H1 (cell line): ENCODE measurements at regions not wholly inside any gene's neighbourhood (a gene's known extent, or its start where the extent isn't known, plus 50 kb on each side); places are given as distances from the start of the nearest gene placed in this dataset.

Experiments used
- CTCF ChIA-PET: fragments of 300-600 bp; sonication (Branson Sonifier 250); formaldehyde crosslinking; loops from one replicate; lab custom pipeline; 2021; ENCODE audit not compliant: partially characterized antibody; lab: Charles Lee
- POLR2A ChIA-PET: fragments of 300-600 bp; sonication (Branson Sonifier 250); formaldehyde crosslinking; loops from one replicate; lab custom pipeline; 2021; ENCODE audit warnings: inconsistent platforms; ENCODE audit not compliant: partially characterized antibody; lab: Charles Lee
- DNase-seq, 2 experiments: peaks; one replicate each; pipeline versions ENCODE4 v3.0.0 to v3.0.0-alpha.2; 2010 to 2022; ENCODE audit warnings: low spot score in 2 of 2, low read depth in 1 of 2, mixed read lengths in 1 of 2
- FAIRE-seq: peaks from 2 replicates; lab custom pipeline; 2011; peaks lifted over from hg19 to GRCh38; lab: Jason Lieb, UNC
- H2AFZ ChIP-seq: 2 replicates; pipeline ENCODE4 v1.8.1; 2012; ENCODE audit warnings: low read length, inconsistent platforms
- H2AK5ac ChIP-seq: 2 replicates; pipeline ENCODE4 v1.6.1; 2013; ENCODE audit warnings: low read depth, low read length
- H2BK120ac ChIP-seq: replicated peaks from 2 replicates; pipeline ENCODE3; 2013; ENCODE audit warnings: low read depth, low read length, inconsistent platforms
- H2BK12ac ChIP-seq: 2 replicates; pipeline ENCODE4 v1.6.1; 2013; ENCODE audit warnings: low read depth, low read length
- H2BK15ac ChIP-seq: 2 replicates; pipeline ENCODE4 v1.6.1; 2013; ENCODE audit warnings: low read length
- H2BK20ac ChIP-seq: 2 replicates; pipeline ENCODE4 v1.6.1; 2013; ENCODE audit warnings: low read length
- H2BK5ac ChIP-seq: 2 replicates; pipeline ENCODE4 v1.6.1; 2013; ENCODE audit warnings: low read depth, low read length
- H3K14ac ChIP-seq: 2 replicates; pipeline ENCODE4 v1.6.1; 2013; ENCODE audit warnings: inconsistent platforms; ENCODE audit not compliant: insufficient read length
- H3K18ac ChIP-seq: 2 replicates; pipeline ENCODE4 v1.6.1; 2013; ENCODE audit warnings: low read length; ENCODE audit errors: extremely low read depth
- H3K23ac ChIP-seq: 2 replicates; pipeline ENCODE4 v1.6.1; 2013; ENCODE audit warnings: inconsistent platforms; ENCODE audit not compliant: insufficient read length
- H3K23me2 ChIP-seq: 2 replicates; pipeline ENCODE4 v1.6.1; 2013; ENCODE audit warnings: low read depth, low read length
- H3K27ac ChIP-seq: 2 replicates; pipeline ENCODE4 v1.6.1; 2011; ENCODE audit warnings: low read depth, low read length, inconsistent platforms
- H3K27me3 ChIP-seq, 4 experiments: replicated peaks in 1 of 4; 1 replicate in 1 of 4; 2 replicates in 3 of 4; pipeline versions ENCODE4 v1.6.1 to v1.8.1; 2011 to 2013; ENCODE audit warnings: low read length in 3 of 4, mild to moderate bottlenecking in 3 of 4, inconsistent platforms in 2 of 4, mixed read lengths in 2 of 4, moderate library complexity in 1 of 4; ENCODE audit not compliant: control insufficient read depth in 3 of 4, insufficient read depth in 3 of 4; ENCODE audit errors: extremely low read depth in 1 of 4
- H3K36me3 ChIP-seq, 4 experiments: 2 replicates each; pipeline versions ENCODE4 v1.6.1 to v1.8.1; 2011 to 2013; ENCODE audit warnings: mild to moderate bottlenecking in 4 of 4, low read length in 3 of 4, moderate library complexity in 2 of 4, control low read depth in 1 of 4, inconsistent platforms in 1 of 4; ENCODE audit not compliant: insufficient read depth in 4 of 4, control insufficient read depth in 2 of 4
- H3K4ac ChIP-seq: replicated peaks from 2 replicates; pipeline ENCODE3; 2013; ENCODE audit warnings: low read length, low read depth, mixed read lengths, inconsistent platforms; ENCODE audit not compliant: insufficient read length
- H3K4me1 ChIP-seq, 4 experiments: replicated peaks in 1 of 4; 1 replicate in 1 of 4; 2 replicates in 3 of 4; pipeline versions ENCODE4 v1.6.1 to v1.8.1; 2011 to 2013; ENCODE audit warnings: low read length in 3 of 4, inconsistent platforms in 2 of 4, mixed read lengths in 1 of 4; ENCODE audit not compliant: insufficient read depth in 4 of 4, control insufficient read depth in 3 of 4
- H3K4me2 ChIP-seq, 2 experiments: 2 replicates each; pipeline versions ENCODE4 v1.6.1 to v1.8.1; 2011 to 2013; ENCODE audit warnings: low read depth in 2 of 2, low read length in 2 of 2, control low read depth in 1 of 2, inconsistent platforms in 1 of 2, mild to moderate bottlenecking in 1 of 2; ENCODE audit not compliant: insufficient read depth in 1 of 2
- H3K4me3 ChIP-seq, 4 experiments: fragments of 200-600, 300-600 bp in 1 of 4; sonication (generic), shearing (Covaris generic), sonication (Bioruptor Twin) in 1 of 4; 2 replicates each; pipeline versions ENCODE4 v1.5.1 to v1.8.1; 2011 to 2016; ENCODE audit warnings: low read length in 4 of 4, low read depth in 3 of 4, control low read depth in 2 of 4, inconsistent platforms in 2 of 4, mild to moderate bottlenecking in 2 of 4, mixed read lengths in 1 of 4, moderate library complexity in 1 of 4; ENCODE audit not compliant: insufficient read depth in 2 of 4; ENCODE audit errors: extremely low read depth in 1 of 4
- H3K56ac ChIP-seq: replicated peaks from 2 replicates; pipeline ENCODE3; 2013; ENCODE audit warnings: low read depth, mild to moderate bottlenecking, mixed read lengths, low read length, inconsistent platforms; ENCODE audit not compliant: insufficient read length
- H3K79me1 ChIP-seq: 2 replicates; pipeline ENCODE4 v1.6.1; 2013; ENCODE audit warnings: low read depth, low read length, control low read depth
- H3K79me2 ChIP-seq, 2 experiments: 2 replicates each; pipeline versions ENCODE4 v1.6.1 to v1.8.1; 2012 to 2013; ENCODE audit warnings: low read length in 2 of 2, mild to moderate bottlenecking in 2 of 2, inconsistent platforms in 1 of 2; ENCODE audit not compliant: insufficient read depth in 2 of 2, control insufficient read depth in 1 of 2
- H3K9ac ChIP-seq, 4 experiments: replicated peaks in 1 of 4; 1 replicate in 1 of 4; 2 replicates in 3 of 4; pipeline versions ENCODE4 v1.6.1 to v1.8.1; 2011 to 2013; ENCODE audit warnings: low read depth in 3 of 4, low read length in 3 of 4, control low read depth in 2 of 4, mild to moderate bottlenecking in 2 of 4, moderate library complexity in 2 of 4, inconsistent platforms in 1 of 4; ENCODE audit errors: extremely low read depth in 1 of 4
- H3K9me3 ChIP-seq, 2 experiments: 2 replicates each; pipeline versions ENCODE4 v1.6.1 to v1.8.1; 2012 to 2013; ENCODE audit warnings: mild to moderate bottlenecking in 2 of 2, moderate library complexity in 2 of 2, control low read depth in 1 of 2, inconsistent platforms in 1 of 2, low read depth in 1 of 2, low read length in 1 of 2, mixed read lengths in 1 of 2; ENCODE audit not compliant: insufficient read depth in 2 of 2
- H4K20me1 ChIP-seq, 2 experiments: replicated peaks in 1 of 2; 2 replicates each; pipeline versions ENCODE3 to v1.8.1; 2011 to 2013; ENCODE audit warnings: inconsistent platforms in 2 of 2, low read length in 2 of 2, mild to moderate bottlenecking in 1 of 2; ENCODE audit not compliant: insufficient read depth in 2 of 2, control insufficient read depth in 1 of 2
- H4K5ac ChIP-seq: 2 replicates; pipeline ENCODE4 v1.6.1; 2013; ENCODE audit warnings: low read length, low read depth, mixed read lengths, inconsistent platforms; ENCODE audit not compliant: insufficient read length
- H4K8ac ChIP-seq: 2 replicates; pipeline ENCODE4 v1.8.0; 2013; ENCODE audit warnings: mild to moderate bottlenecking, moderate library complexity, low read length, inconsistent platforms; ENCODE audit not compliant: insufficient read depth; ENCODE audit errors: extremely low read depth
- H4K91ac ChIP-seq: replicated peaks from 2 replicates; pipeline ENCODE3; 2013; ENCODE audit warnings: low read length, mixed read lengths, inconsistent platforms; ENCODE audit not compliant: insufficient read length
- CEBPB ChIP-seq: IDR thresholded peaks from 2 replicates; pipeline ENCODE4 v1.6.1; 2012; ENCODE audit warnings: low read depth, low read length
- CHD2 ChIP-seq: IDR thresholded peaks from 2 replicates; pipeline ENCODE4 v1.6.1; 2012; ENCODE audit warnings: low read length, improper control_type of control experiment
- E2F6 ChIP-seq: IDR thresholded peaks from 2 replicates; pipeline ENCODE4 v1.6.1; 2012; ENCODE audit warnings: inconsistent platforms
- FOSL1 ChIP-seq: IDR thresholded peaks from 2 replicates; pipeline ENCODE4 v1.6.1; 2011; ENCODE audit warnings: mild to moderate bottlenecking, low read depth, low read length, moderate library complexity; ENCODE audit not compliant: insufficient read depth
- JUN ChIP-seq: IDR thresholded peaks from 2 replicates; pipeline ENCODE4 v1.6.1; 2011; ENCODE audit warnings: low read depth, mild to moderate bottlenecking, improper control_type of control experiment, low read length
- JUND ChIP-seq: IDR thresholded peaks from 2 replicates; pipeline ENCODE4 v1.6.1; 2011; ENCODE audit warnings: mild to moderate bottlenecking, improper control_type of control experiment, low read length
- MAFK ChIP-seq: IDR thresholded peaks from 2 replicates; pipeline ENCODE4 v1.6.1; 2012; ENCODE audit warnings: low read depth, mild to moderate bottlenecking, improper control_type of control experiment, low read length
- NANOG ChIP-seq: IDR thresholded peaks from 2 replicates; pipeline ENCODE4 v1.6.1; 2011; ENCODE audit warnings: low read length, low read depth, mild to moderate bottlenecking, inconsistent platforms; ENCODE audit not compliant: insufficient read depth, poor library complexity, severe bottlenecking
- PHF8 ChIP-seq: fragments of 200-600 bp; sonication (generic); conservative IDR thresholded peaks from 2 replicates; pipeline ENCODE4 v1.7.1; 2012; ENCODE audit warnings: low read depth, mild to moderate bottlenecking, inconsistent platforms, low read length, moderate library complexity
- POLR2AphosphoS5 ChIP-seq: IDR thresholded peaks from 2 replicates; pipeline ENCODE4 v1.6.1; 2011; ENCODE audit warnings: low read depth, low read length
- RFX5 ChIP-seq: IDR thresholded peaks from 2 replicates; pipeline ENCODE4 v1.6.1; 2011; ENCODE audit warnings: low read depth, low read length, improper control_type of control experiment, borderline replicate concordance
- SIX5 ChIP-seq: IDR thresholded peaks from 2 replicates; pipeline ENCODE4 v1.6.1; 2011; ENCODE audit warnings: mild to moderate bottlenecking, low read depth, low read length
- SP2 ChIP-seq: IDR thresholded peaks from 2 replicates; pipeline ENCODE4 v1.6.1; 2012; ENCODE audit warnings: mild to moderate bottlenecking, low read length, inconsistent platforms
- TBP ChIP-seq: IDR thresholded peaks from 2 replicates; pipeline ENCODE4 v1.6.1; 2011; ENCODE audit warnings: low read depth, low read length, improper control_type of control experiment
- USF2 ChIP-seq: IDR thresholded peaks from 2 replicates; pipeline ENCODE4 v1.6.1; 2011; ENCODE audit warnings: low read length, improper control_type of control experiment
- WGBS, 2 experiments: shearing (Covaris generic) in 1 of 2; methylation state at CpG; one replicate each; pipeline versions ENCODE4 v1.1.6 to v1.1.7; 2013 to 2015; ENCODE audit warnings: low lambda C conversion rate in 2 of 2, mixed read lengths in 2 of 2, inconsistent platforms in 1 of 2, low coverage in 1 of 2, missing lambda C conversion rate in 1 of 2; ENCODE audit not compliant: insufficient replicate concordance in 2 of 2, insufficient coverage in 1 of 2, insufficient read length in 1 of 2; ENCODE audit errors: extremely low coverage in 1 of 2, missing lambda C conversion rate in 1 of 2; 5-methylcytosine and 5-hydroxymethylcytosine counted together

- H3K27me3 ChIP-seq, result no peaks in the 10 kb centered on the region
- FAIRE-seq (no peak), DNase-seq (no peak)
- H3K56ac ChIP-seq, result no peak overlapping the region
- H3K23me2 ChIP-seq, result no peaks in the 10 kb centered on the region
- H3K9ac ChIP-seq, result no peak overlapping the region
- H2BK12ac ChIP-seq, result no peak overlapping the region
- H3K9me3 ChIP-seq, result no peaks in the 10 kb centered on the region
- H3K4me2 ChIP-seq, result no peak overlapping the region
- ChIA-PET CTCF (no interaction called here), POLR2A (no interaction called here)
- no peak overlapping the region for H2BK15ac ChIP-seq
- H3K23ac ChIP-seq, result no peak overlapping the region
- no peak overlapping the region for H2BK120ac ChIP-seq
- H2AK5ac ChIP-seq, result peak overlapping the region; percentile 98; the same call in 1 of the 2 replicates
- no peaks in the 10 kb centered on the region for H3K79me2 ChIP-seq
- H4K20me1 ChIP-seq, result no peaks in the 10 kb centered on the region
- no peak overlapping the region for H2BK20ac ChIP-seq
- H4K91ac ChIP-seq, result no peak overlapping the region
- WGBS, 2 experiments, result 97 to 100% methylated on average over 7 of the region's 7 CpGs
- no peak overlapping the region for H3K27ac ChIP-seq
- H2BK5ac ChIP-seq, result no peak overlapping the region
- H3K4me1 ChIP-seq, result no peaks in the 10 kb centered on the region
- no peak overlapping the region for H4K5ac ChIP-seq
- H3K79me1 ChIP-seq, result no peaks in the 10 kb centered on the region
- no peak overlapping the region for H2AFZ ChIP-seq
- no peak overlapping the region for H3K18ac ChIP-seq
- no peak overlapping the region for H3K4ac ChIP-seq
- no peak overlapping the region for H3K14ac ChIP-seq
- H3K36me3 ChIP-seq, result no peaks in the 10 kb centered on the region
- no peak overlapping the region for H3K4me3 ChIP-seq
- H4K8ac ChIP-seq, result no peak overlapping the region
- TF ChIP-seq POLR2AphosphoS5 (no peak), RFX5 (no peak), SP2 (no peak), SIX5 (no peak), JUN (no peak), TBP (no peak), JUND (no peak), CEBPB (no peak), CHD2 (no peak), USF2 (no peak), MAFK (no peak), E2F6 (no peak), PHF8 (no peak), NANOG (no peak), FOSL1 (no peak)
These were observed 507.6 kb downstream of the HAO1 start for GRCh38 chr20:7432612-7433011.
